ENCODE measurements at regions not wholly inside any gene's neighbourhood (a gene's known extent, or its start where the extent isn't known, plus 50 kb on each side); places are given as distances from the start of the nearest gene placed in this dataset.

DNA sequence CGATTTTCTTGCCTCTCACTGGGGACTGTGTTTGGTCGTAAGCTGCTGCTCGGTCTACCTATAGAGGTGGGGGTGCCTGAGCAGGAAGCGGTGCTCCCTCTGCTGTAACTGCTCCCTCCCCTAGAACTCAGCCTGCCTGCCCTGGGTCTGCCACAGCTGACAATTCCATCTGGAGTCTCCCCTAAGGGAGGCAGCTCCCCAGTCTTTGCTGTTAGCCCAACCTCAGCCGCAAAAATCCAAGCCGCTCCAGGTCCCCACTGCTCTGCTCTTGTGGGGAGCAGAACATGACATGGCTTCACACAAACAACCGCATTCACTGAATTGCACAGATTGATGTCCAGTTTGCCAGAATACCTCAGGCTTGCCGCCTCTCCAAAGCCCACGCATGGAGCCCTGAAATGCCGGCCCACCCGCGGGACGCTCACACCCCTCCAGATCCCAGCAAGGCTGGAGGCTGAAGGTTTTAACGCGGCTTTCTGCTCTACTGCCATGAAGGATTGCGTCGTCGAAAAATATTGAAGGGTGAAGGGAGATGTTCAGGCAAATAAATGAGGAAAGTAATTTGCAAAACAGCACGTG lies 221.5 kb upstream of the FOXF1 start:
- no peak for DNase-seq

DNA sequence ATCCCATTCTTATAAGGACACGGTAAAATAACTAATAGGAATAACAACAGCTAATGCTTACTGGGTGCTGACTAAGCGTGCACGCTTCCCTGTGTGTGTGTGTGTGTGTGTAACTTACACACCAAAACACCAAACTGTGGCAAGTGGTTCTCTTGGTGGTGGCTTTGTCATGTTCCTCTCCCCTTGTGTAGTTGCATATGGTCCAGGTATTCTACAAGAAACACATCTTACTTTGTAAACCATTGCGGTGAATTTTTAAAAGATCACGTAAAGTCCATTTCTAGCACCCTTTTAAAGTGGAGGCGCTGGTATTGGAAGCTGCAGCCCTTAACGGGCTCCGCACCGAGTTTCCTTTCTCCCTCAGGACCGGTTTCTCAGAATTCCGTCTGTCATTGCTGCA lies 221.0 kb upstream of the FOXF1 start:
- DNase-seq = no peak

DNA sequence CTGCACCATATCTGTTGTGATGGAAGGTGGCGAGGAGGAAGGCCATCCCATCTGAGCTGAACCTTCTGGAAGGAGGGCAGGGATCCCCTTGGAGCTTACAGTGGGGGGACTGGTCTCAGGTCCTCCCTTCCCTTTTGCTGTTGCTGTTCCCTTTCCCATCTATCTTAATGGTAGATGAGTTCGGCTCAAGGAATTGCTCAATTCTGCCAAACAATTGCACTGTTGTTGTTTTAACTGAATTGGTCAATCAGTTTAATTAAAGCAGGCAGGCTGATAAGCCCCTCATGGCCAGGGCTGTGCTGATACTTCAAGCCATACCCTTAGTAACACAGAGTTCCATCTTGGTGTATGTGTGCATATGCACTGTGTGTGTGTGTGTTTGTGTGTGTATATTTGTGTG lies 220.4 kb upstream of the FOXF1 start:
- DNase-seq = no peak

DNA sequence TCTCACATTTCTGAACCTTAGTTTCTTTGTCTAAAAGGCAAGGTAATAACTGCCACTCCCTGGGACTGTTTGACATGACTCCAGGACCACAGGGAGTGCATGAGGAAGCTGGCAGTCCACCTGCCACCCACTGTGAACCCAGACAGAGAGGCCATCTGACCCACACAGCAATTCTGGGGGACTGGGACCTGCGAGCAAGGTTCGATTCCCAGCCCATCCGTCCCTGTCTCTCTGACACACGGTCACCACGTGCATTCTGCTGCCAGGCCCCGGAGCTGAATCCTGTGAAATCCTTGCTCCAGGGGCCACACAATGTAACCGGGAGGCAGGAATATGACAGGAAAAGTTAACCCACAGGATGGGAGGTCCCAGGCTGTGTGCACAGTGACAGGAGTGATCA lies 218.8 kb upstream of the FOXF1 start:
- no peak for DNase-seq

DNA sequence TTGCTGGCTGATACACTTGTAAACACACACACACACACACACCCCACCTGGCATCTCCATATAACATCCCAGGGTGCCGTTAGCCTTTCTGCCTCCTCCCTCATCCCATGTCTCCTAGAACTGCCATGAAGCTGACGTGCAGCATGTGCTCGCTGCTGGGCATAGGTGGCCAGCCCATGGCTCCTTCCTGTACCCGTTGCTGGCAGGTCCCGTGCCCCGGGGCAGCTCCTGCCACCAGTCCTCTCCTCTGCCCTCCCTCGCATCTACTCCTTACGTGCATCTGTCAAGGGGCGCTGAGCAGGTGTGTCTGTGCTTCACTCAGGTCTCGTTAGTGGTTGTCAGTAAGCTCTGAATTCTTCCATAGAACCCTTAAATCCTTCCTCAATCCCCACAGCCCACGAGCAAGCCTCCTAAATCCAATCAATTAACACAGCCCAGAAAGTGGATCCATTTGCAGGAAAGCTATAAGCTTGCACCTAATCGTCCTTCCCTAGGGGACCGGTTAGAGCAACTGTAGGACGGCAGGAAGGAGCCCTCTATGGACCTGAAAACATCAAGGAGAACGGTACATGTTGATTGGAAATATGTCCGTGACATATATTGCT lies 218.1 kb upstream of the FOXF1 start:
- no peak for DNase-seq

DNA sequence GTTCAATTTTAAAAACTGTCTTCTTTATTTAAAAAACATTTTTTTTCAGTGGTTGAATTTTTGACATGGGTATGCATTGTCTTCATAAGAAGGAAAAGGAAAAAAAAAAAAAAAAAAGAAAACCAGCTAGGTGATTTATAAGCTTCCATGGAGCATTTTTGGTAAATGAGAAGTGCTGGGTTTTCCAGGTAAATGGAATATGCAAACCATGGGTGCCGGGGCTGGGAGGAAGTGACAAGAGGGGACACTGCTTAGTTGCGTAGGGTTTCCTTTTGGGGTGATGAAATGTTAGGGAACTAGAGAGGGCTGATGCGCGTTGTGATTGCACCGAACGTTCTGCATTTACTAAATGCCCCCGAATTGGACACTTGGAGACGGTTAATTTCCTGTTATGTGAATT lies 217.4 kb upstream of the FOXF1 start:
- DNase-seq = no peak

DNA sequence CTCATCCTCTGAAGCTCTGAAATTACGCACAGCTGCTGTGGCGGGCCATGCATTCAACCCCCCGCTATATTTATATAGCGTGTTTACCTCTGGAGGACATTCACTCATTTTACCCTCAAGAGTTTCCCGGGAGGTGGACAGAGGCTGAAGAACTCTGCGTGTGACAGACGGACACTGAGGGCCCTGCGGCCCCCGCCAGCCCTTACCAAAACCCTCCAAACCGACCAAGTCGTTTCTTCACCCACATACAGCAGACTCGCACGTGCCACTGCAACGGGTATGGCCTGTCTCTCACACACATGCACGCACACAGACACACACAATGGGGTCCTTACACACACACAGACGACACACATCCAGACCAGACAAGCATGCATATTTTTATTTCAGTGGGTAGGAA lies 216.4 kb upstream of the FOXF1 start:
- DNase-seq = no peak

DNA sequence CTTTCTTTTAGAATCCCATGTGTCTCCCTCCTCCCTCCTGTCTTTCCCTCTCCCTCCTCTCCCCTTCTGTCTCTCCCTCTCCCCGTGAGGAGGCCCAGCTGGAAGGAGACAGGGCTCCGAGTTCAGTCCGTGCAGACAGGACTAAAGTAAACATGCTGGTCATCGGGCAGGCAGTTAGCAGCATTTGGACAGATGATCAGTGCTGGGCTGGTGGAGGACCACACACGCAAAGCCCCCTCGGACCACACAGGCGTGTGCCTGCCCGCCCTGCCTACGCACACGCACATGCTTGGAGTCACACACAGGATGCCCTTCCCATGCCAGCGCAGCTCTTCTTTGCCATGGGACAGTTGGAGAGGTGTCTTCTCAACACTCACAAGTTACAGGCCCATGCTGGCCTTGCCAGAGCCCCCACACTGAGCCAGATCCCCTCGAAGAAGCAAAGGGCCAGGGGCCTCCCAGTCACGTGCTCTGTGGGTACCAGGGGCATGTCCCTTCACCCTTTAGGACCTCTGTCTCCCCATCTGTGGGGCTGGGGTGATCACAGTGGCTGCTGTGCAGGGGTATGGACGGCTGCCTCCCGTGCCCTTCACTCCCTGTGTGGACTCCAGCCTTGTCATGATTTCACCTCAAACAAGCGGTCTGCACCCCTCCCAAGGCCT lies 215.7 kb upstream of the FOXF1 start:
- no peak for DNase-seq

DNA sequence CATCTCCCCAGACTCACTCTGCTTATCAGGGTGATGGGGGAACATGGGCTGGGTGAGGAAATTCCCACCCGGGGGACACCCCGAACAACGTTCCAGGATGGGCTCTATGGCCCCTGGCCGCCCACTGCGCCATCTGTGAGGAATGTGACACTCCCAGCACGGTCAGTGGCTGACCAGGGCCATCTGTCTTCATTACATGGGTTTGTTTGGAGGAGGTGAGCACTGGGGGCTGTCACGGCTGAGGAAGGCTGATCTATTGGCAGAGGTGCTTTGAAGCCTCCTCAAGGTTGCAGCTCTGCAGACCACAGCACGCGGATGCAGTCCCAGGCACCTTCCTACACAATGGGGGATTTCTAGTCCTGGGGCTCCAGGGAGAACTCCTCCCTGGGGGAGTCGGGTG lies 214.1 kb upstream of the FOXF1 start:
- DNase-seq = no peak

DNA sequence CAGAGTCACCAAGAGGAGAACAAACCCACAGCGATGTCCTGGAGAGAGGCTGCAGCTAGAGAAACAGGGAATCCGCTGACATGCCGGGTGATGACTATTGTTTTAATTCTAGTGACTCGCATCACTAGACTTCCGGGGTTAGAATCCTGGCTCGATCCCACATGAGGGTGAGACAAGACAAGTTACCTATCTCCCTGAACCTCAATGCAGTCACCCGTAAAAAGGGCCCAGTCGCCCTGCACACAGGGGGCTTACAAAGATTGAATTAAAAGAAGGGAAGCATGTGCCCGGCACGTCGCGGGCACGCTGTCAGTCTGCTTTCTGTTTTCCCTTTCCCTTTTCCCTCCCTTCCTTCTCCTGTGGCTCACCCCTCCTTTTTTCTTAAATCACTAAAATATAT lies 212.9 kb upstream of the FOXF1 start:
- no peak for DNase-seq

DNA sequence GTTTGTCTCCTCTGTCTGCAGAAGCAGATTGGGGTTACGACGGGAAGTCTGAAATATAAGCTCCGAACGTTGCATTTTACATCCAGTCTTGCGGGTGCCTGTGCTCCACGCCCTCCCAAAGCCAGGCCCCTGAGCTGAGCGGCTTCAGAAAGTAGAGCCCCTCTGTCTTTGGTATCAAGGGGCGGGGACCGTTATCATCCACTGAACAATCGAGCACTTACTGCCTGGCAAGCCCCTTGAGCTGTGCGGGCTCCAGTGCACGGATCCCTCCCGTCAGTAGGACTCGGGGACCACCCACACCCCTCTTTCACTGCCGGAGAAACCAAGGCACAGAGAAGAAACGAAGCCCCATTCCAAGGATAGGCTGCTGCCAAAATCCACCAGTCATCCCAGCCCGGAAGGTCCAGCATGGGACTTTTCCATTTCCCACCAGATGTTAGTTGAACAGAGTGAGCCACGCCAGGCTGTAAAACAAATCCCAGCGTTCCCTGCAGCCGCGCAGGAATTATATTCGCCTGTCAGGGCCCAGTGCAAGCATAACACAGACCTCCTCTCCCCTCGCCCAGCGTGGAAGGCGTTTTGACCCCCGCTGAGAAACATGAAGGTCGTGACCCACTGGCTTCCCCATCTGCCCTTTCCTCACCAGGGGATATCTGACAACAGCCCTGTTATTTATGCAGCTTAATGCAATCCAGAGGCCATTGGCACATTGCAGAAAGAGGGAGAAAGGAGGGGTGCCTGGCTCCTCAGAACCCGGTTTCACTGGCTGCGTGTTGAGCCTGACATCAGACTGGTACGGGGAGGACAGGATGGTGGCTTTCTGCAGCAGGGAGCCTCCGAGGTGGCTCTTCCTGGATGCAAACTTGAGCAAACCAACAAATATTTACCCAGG lies 212.2 kb upstream of the FOXF1 start:
- DNase-seq = no peak

DNA sequence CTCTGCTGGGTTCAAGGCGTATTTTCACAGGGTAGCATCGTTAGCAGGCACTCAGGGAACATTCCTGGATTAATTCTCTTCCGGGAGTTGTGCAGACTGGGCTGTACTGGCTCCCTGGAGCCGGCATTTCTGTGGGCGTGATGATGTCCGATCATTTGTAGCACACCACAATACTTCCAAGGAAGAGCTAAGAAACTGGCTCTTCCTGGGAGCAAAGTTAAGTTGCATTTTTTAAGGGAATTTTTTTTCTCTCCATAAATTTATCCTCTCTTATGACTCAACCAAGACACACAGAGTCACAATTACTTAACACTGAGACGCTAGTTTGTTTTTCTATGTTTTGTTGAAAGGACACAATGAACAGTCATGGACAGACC lies 211.6 kb upstream of the FOXF1 start:
- DNase-seq = no peak

DNA sequence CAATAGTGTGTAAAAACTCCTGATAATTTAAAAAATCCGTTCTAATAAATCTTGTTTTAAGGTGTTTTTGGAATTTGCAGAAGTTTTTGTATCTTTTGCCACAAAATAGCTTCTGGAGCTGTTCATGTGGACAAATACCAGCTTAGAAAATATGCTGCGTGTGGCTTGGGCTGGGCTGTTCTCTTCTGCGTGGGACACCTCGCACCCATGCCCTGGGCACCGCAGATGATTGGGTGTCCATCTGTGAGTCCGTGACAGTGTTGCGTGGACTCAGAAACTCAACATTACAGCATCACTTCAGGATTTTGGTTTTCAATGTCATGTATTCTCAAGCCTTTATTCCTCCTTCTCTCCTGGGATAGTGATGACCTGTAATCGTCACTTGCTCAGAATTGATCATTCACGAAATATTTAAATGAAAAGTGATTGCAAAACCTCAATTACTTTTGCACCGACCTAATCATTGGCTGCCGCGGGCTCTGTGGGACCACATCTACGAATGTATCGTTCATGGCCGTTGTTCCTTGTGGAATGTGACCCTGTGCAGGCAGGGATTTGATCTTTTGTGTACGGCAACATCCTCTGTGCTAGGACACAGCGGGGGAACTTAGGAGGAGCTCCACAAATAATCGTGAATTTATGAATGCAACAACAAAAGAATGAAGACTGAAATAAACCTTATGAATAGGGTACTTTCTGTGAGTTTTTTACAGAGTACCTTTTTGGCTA lies 210.3 kb upstream of the FOXF1 start:
- DNase-seq = no peak

DNA sequence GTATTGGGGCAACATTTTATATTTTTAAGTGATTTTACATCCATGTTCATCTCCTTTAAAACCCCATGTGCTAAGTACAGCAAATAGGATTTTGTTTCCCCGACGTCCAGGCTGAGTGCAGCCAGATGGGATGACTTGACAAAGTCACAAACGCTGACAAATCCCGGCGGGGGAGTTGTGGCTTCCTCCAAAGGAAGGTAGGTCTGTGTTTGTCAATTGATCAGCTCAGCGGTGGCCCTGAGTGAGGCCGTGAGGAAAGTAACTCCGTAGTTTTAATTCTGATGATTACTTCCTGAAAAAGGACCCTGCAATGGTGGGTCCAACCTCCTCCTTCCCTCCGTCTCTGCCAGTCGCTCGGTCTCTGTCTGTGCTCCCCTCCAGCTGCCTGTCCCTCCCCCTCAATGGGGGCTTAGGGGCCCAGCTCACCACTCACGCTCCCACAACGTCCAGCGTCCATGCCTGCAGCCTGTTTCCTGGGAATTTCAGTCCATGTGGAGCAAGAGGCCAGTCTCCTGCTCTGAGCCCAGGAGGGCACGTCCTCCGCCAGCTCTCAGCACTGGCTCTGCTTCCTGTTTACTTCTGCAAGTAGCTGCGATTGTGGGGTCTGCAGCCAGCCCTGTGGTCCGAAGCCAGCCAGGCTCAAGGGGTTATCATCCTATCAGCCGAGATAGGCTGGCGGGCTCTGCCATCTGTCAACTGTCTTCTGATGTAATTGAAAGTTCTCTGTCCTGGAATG lies 209.4 kb upstream of the FOXF1 start:
- no peak for DNase-seq

DNA sequence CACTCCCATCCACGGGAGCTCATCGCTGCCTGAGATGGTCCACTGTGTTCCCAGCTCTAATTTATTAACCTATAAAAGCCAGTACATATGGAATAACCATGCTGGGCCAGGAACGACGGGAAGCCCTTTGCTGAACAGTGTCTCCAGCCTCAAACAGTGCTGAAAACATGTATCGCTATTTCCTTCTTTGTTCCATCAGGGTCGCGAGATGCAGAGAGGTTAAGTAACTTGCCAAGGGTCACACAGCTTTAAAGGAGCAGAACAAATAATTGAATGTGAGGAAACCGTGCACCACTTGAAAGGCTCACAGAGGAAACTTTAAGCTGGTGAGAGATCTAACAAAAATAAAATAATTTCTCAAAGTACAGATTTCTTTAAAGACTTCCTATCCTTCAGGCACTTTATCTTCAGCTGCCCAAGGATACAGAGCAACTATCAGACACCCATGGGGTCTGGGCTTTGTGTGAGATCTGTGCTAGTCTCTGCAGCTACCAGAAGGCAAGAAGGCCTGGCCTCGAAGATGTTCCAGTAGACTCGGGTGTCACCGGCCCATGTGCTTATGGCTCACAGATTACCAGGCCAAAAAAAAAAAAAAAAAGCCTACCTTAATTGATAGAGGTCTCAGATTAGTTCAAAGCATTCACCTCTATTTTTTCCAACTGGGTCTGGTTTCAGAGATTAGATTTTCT lies 207.8 kb upstream of the FOXF1 start:
- DNase-seq = no peak

DNA sequence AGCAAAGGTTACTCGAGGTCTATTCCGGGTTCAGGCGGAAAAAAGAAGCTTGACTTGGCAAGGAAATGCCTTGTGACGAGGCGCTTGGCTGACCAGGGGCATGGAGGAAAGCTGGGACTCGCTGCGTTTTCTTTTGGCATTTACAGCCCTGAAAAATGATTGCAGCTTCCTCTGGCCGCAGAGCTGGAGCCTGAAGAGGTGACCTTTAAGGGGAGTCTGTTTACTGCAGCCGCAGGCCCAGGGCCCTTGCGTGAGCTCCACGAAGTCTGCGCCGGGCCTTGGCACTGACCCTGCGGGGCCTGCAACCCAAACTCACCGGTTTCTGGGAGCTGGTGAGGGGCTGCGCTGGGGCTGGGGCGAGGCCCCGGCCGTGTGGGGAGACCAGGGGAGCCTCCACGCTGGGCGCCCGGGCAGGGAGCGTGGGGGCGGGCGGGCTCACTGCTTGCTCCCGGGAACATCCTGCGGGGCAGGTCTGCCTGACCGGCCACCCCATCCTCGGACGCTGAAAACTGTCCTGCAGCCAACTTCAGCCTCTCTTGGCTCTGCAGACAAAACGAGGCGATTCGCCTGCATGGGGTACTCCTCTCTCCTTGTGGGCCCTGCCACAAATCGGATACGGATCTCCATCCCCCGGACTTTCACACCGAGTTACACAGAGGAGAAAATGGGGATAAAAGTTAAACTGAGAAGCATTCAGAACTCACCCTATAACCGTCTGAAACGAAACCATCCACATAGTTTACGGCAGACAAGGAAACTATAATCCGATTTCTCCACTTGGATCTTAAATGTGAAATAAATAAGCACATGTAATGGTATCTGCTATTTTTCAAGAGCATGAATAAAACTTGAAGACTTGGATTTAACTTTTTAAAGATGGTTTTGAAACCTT lies 206.3 kb upstream of the FOXF1 start:
- no peak for DNase-seq

DNA sequence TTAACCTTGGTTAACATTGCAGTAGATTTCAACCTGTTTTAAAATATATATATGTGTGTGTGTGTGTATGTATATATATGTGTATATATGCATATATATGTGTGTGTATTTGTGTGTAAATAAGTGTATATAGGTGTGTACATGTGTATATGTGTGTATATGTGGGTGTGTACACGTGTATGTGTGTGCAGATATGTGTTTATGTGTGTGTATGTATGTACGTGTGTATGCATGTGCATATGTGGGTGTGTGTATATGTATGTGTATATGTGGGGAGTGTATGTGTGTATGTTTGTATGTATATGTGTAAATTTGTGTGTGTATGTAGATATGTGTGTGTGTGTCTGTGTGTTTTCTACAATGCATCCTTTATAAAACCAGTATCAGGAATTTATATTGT lies 205.5 kb upstream of the FOXF1 start:
- DNase-seq = no peak

DNA sequence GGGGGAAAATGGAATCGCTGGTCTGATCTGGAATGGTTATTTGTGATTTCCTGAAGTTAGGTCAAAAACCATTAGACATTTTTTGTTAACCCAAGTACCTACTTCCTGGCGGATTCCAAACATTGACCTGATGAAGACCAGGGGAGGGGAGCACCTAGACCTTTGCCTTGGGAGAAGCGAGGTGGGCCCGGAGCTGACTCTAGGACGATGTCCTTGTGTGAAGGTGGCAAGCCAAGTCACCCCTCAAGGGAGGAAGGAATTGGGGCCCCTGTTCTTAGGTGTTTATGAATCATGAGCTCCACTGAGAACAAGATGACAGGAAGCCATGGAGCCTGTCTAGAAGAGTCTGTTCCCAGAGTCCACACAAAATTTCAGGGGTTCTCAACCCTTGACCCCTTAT lies 204.9 kb upstream of the FOXF1 start:
- DNase-seq = no peak

DNA sequence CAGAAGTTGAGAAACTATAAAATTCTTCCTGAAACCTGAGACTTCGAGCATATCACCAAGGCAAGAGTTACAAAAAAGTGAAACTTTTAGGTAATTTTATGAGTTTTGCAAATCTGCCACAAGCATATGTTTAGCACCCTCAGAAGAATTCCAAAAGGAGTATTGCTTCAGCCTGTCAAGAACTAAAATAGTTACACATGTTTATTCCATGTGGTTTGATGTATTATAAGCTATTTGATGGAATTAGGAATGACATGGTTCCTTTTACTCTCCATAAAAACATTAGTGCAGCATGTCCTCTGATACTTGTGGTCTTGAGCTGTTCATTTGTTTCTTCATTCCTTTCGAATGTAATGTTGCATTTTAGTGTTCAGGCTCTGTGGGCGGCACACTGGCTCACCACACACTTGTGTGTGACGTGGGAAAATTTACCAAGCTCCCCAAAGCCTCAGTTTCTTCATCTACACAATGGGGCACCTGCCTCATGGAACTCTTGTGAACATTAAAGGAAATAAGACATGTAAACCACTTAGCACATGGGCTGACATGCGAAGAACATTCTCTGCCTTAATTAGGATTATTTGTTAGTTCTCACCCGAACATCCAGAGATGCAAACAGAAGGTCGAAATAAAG lies 204.2 kb upstream of the FOXF1 start:
- no peak for DNase-seq

DNA sequence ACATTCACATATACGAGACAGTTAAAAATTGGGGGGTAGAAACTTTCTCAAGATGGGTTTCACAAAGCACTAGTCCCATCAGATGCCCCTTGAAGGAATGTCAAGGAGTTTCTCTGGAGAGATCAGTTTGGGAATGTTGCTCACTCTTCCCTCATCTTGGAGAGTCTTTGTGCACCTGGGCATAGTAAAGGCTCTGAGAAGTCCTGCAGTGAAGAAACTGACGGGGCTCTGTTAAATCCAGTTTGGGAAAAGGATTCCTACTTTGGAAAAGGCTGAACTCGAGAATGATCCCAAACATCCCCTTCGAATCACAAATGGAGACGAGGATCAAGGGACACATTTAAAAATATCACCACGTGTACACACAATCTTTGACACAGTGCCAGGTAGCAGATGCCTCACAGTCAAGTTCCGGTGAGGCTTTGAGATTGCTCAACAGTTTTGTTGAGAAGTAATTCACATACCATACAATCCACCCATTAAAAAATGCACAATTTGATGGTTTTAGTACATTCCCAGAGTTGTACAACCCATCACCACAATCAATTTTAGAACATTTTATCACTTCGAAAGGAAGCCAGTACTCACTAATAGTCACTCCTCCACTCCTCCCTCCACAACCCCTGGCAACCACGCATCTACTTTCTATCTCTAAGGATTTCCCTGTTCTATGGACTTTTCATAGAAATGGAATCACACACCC lies 203.4 kb upstream of the FOXF1 start:
- no peak for DNase-seq

Measured in NCI-H1105 (cell line).